NCI-H2196 (cell line): ENCODE measurements at regions not wholly inside any gene's neighbourhood (a gene's known extent, or its start where the extent isn't known, plus 50 kb on each side); places are given as distances from the start of the nearest gene placed in this dataset.
"Not testable (repeated sequence)": the region's sequence is repeated elsewhere in the genome, so short reads cannot be mapped to it uniquely, and the experiment has no call there.

Source experiments
- DNase-seq: peaks from one replicate; lab custom pipeline; 2025; ENCODE audit not compliant: unreplicated experiment; lab: John Stamatoyannopoulos, UW

DNA sequence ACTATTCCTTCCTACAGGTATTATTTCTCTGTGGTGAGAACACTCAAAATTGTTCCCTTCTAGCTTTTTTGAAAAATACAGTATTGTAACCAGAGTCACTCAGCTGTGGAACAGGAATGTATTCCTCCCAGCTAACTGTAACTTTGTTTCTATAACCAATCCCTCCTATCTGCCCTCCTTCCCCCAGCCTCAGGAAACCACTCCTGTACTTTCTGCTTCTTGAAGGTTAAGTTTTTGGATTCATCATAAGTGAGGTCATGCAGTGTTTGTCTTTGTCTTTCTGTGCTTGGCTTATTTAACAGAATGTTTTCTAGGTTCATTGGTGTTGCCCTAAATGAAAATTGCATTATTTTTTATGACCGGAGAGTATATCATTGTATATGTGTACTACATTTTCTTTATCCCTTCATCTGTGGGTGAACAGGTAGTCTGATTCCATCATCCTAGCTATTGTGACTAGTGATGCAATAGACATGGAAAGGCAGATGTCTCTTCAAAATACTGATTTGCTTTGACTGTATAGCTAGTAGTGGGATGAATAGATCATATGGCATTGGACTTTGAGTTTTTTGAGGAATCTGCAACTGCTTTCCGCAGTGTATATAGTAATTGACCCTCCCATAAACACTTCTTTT, 112.9 kb upstream of the GRK3 start:
- DNase-seq: no peak

DNA sequence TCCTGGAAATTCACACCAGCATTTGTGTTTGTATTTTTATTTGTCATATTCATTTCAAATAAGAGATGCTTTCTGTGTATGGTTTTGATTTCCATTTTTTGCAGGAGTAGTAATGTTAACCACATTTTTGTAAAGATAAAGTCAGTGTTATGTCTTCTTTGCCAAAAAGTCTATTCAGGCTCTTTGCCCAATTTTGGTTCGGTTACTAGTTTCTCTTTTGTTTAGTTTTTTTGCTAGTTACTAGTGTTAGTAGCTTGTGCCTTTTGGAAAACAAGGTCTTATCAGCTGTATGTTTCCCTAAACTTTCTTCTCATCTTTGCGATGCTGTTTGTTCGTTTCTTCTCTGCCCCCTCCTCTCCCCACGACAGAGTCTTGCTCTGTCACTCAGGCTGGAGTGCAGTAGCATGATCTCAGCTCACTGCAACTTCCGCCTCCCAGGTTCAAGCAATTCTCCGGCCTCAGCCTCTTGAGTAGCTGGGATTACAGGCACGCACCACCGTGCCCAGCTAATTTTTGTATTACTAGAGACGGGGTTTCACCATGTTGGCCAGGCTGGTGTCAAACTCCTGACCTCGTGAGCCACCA, 112.3 kb upstream of the GRK3 start:
- no peak for DNase-seq

DNA sequence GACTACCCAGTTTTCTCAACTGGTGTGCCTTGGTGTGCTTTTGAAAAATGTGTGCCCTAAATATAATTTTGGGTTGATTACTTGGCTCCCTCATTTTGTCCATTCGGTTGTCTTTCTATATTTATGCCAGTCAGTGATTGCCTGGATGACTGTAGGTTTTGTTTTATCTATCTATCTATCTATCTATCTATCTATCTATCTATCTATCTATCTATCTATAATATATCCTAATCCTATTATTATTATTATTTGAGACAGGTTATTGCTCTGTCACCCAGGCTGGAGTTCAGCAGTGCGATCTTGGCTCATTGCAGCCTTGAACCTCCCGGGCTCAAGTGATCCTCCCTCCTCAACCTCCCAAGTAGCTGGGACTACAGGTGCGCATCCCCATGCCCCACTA, 111.4 kb upstream of the GRK3 start:
- DNase-seq: no peak

DNA sequence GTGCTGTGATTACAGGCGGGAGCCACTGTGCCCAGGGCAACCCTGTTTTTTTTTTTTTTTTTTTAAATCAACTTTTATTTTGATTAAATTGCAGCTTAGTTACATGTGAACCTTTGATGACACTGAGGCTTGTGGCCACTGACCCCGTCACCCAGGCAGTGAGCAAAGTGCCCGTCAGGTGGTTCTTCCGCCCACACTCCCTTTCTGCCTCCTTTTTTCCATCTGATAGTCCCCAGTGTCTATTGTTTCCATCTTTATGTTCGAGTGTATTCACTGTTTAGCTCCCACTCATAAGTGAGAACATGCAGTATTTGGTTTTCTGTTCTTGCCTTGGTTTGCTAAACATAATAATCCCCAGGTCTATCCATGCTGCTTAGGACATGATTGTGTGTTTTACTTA, 110.9 kb upstream of the GRK3 start:
- DNase-seq: no peak

DNA sequence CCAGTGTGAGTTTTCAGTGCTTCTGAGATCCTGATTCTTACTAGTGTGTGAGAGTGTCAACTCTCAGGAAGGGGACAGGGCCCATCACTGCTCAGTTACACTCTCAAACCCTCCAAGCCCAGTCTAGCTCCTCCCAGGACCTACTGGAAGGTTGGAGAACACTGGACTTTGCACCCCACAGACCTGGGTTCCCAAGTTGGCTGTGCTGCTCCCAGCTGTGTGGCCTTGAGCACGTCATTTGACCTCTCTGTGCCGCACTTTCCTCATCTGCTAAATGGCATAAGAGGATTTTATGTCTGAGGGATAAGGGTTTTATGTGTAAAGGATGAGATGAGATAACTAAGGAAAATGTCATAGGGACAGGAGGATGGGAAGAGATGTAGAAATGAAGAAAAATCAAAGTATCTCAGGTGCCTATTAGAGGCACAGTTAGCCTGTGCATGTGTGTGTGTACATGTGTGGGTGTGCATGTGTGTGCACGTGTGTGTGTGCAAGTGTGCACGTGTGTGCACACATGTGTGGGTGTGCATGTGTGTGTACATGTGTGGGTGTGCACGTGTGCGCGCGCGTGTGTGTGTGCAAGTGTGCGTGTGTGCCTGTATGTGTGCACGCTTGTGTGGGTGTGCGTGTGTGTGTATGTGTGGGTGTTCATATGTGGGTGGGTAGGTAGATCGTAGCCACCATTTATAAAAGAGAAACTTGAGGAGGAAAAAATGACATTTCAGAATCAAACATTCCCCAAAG, 108.0 kb upstream of the GRK3 start:
- DNase-seq: not testable (repeated sequence)

- DNase-seq: not testable (repeated sequence)
Observed at GRCh38 chr22:25458631-25459030, 105.8 kb upstream of the GRK3 start.

DNA sequence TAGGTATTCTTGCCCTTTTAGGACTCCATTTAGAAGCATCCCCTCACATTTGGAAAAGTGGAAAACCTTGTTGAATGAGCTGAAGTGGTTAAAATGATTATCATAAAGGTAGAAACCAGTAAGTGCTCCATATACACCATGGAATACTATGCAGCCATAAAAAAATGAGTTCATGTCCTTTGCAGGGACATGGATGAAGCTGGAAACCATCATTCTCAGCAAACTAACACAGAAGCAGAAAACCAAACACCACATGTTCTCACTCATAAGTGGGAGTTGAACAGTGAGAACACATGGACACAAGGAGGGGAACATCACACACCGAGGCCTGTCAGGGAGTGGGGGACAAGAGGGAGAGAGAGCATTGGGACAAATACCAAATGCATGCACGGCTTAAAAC, 103.8 kb upstream of the GRK3 start:
- not testable (repeated sequence) for DNase-seq

- no peak for DNase-seq
Observed at GRCh38 chr22:25461301-25461700, 103.2 kb upstream of the GRK3 start.

DNA sequence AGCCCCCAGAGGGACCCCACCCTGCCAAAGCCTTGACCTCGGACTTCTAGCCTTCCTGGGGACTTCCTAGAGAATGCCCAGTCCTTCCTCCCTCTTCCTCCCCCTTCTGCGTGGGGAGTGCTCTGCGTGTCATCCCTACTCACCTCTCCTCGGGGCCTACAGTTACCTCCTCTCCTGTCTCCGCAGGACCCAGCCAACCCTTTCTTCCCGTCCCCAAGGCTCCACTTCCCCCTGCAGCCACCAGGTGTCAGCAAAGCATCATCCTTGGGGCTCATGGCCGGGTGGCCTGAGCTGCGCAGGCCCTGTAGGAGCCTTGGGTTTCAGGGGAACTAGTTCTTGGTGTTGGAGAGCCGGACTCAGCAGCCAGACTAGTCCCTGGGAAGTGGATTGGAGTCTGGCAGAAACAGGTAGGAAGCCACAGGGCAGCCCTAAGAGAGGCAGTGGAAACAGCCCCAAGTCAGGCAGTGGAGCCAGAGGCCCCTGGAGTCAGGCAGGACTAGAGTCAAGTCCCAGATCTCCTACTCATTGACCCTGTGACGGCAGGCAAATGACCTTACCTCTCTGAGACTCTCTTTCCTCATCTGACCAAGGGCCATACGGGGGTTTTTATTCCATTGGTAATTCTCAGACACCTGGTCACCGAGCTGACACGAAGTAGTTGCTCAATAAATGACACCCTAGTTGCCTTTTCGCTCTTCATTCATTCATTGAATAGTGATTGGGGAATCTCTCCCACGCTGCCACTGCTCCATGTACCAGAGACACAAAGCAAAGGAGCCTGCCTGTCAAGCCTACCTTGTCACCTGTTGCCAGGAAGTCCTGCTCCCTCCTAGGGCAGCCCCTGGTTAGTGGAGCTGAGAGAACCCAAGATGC, 101.8 kb upstream of the GRK3 start:
- DNase-seq: peak; percentile 68

GRCh38 chr22:25463347-25463628, 101.2 kb upstream of the GRK3 start:
- DNase-seq: not testable (repeated sequence)

DNA sequence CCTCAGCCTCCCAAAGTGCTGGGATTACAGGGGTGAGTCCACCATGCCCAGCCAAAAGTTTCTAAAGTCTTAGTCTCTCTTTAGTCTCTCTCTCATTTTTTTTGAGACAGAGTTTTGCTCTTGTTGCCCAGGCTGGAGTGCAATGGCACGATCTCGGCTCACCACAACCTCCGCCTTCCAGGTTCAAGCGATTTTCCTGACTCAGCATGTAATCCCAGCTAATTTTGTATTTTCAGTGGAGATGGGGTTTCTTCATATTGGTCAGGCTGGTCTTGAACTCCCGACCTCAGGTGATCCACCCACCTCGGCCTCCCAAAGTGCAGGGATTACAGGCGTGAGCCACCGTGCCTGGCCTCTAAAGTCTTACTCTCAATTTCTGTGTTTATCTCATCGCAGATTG, 100.1 kb upstream of the GRK3 start:
- DNase-seq: not testable (repeated sequence)

DNA sequence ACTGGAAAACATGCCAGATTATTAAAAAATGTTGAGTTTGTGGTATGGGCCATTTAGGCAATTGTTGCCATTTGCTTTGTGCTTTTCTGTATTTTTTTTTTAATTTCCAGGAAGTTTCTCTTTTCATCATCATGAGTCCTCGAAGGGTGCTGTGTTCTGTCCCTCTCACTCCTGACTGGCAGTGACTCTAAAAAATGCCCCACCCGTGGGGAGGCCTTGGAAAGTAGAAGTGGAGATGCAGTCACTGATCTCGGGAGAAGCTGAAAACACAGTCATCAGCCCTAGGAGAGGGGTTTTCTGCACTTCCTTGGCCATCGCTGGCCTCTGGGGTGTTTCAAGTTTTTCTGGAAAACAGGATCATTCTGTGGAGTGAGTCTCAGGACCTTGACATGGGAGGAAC, 98.5 kb upstream of the GRK3 start:
- DNase-seq: no peak

DNA sequence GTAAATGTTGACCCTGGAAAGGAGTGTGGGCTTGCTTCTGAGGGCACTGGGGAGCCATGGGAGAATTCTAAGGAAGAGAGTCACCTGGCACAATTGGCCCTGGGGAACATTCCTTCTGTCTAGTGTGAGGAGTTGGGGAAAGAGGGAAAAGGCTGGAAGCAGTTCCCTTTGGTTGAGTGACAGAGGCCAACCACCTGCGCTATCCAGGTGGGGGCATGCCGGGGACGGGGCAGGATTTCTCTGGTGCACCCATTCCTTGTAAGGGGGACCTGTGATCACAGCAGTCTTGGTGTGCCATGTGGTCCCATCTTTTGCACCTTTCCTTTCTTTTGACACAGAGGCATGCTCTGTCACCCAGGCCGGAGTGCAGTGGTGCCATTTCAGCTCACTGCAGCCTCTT, 92.1 kb upstream of the GRK3 start:
- no peak for DNase-seq

DNA sequence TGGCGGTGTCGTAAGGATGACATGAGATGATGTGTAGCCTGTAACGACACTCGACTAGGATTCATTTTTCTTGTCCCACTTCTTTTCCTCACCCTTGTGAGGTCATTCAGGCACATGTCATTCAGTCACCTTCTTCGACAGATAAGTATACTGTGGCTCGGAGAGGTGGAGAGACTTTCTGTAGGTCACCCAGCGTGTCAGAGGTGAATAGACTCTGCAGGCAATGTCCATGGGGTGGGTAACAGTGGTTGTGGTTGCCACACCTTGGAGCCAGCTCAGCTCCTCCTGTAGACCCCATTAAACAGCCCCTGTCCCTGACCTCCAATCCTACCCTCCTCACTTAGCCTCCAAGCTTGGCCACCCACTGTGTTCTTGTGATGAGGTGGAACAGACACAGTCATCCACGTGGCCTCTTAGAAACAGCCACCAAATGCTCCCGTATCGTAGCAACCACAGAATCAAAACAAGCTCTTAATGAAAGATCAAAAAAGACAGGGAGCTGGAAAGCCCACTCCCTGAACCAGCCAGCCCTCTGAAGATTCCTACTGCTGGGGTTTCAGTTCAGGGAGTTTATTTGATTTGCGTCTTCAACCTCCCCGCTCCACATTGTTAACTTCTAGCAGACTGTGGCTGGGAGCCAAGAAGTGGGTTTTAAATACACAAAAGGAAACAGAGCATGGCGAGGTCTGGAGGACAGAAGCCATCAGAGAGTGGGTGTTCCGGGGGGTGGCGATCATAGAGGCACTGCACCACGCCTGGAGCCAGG, 89.0 kb upstream of the GRK3 start:
- peak; percentile 38 for DNase-seq

DNA sequence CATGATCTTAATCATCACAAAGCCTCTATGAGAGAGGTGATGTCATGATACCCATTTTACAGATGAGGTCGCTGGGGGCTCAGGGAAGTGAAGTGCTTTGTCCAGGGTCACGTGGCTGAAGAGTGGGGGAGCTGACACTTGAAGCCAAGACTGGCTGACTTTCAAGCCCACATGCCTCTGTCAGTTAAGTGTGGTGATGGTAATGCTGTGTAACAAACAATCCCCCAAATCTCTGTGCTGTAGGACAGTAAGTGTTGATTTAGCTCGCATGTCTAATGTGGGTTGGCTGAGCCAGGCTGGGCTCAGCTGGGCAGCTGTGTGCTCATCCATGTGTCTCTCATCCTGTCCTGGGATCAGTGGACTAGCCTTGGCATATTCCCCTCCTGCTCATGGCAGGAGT, 87.1 kb upstream of the GRK3 start:
- DNase-seq: no peak

- DNase-seq: no peak
Observed at GRCh38 chr22:25478111-25478510, 86.4 kb upstream of the GRK3 start.

- DNase-seq: no peak
Observed at GRCh38 chr22:25478528-25478927, 85.9 kb upstream of the GRK3 start.

GRCh38 chr22:25480868-25481267, 83.6 kb upstream of the GRK3 start:
- DNase-seq: not testable (repeated sequence)

DNA sequence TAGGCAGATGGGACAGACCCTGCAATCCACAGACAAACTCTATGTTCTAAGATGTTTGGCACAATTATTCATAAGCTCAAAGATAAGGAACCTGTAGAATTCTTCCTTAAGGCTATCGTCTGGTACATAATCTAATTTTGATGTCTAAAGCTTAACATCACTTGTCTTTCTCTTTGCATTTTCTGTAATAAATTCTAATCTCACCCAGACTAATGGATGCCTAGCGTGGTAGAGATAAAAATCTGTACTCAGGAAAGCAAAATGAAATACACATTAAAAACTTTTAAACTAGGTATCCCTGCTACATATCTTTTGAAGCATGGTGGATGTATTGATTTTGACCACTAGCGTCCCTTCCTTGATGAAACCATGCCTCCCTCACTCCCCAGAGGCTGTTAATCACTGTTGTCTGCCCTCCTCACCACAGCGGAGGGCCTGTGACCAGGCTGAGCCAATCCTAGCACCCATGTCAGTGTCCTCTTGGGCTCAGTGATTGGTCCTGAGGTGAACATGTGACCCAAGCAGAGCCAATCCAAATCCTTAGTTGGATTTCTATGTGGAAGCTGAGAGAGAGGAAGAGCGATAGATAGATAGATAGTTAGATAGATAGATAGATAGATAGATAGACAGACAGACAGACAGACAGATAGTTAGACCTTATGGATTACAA, 82.2 kb upstream of the GRK3 start:
- DNase-seq: no peak

DNA sequence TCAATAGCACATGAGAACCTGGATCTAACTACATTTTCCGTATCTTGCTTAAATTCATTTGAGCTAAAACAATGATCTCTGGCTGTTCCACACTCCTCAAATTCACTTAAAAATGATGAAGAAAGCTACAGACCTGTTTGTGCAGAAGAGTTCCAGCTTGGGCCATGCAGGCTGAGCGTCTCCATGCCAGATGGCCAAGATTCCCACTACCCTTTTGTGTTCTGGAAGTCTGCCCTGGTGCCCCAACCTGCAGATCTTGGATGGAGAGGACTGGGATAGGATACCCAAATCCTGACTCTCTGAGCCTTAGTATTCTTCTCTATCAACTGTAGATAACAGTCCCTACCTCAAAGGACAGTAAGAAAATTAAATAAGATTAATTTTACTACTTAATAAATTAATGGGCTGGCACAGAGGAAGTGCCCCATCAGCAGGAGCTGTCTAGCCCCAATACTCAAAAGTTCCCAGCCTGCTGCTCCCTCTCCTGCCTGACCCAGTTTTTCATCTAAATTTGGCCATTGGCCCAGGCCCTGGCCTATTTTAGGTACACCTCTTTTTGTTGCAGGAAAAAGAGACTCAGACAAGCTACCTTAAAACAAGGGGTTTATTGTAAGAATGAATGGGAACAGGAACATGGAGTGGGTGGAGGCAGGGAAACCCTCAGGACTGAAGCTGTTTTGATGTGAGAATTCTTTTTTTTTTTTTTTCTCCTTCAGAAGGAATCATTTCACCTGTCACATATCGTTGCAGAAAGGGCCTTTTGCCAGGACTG, 81.4 kb upstream of the GRK3 start:
- peak; percentile 24 for DNase-seq
